ENCODE measurements at regions not wholly inside any gene's neighbourhood (a gene's known extent, or its start where the extent isn't known, plus 50 kb on each side); places are given as distances from the start of the nearest gene placed in this dataset.
"Not testable (repeated sequence)": the region's sequence is repeated elsewhere in the genome, so short reads cannot be mapped to it uniquely, and the experiment has no call there.

DNA sequence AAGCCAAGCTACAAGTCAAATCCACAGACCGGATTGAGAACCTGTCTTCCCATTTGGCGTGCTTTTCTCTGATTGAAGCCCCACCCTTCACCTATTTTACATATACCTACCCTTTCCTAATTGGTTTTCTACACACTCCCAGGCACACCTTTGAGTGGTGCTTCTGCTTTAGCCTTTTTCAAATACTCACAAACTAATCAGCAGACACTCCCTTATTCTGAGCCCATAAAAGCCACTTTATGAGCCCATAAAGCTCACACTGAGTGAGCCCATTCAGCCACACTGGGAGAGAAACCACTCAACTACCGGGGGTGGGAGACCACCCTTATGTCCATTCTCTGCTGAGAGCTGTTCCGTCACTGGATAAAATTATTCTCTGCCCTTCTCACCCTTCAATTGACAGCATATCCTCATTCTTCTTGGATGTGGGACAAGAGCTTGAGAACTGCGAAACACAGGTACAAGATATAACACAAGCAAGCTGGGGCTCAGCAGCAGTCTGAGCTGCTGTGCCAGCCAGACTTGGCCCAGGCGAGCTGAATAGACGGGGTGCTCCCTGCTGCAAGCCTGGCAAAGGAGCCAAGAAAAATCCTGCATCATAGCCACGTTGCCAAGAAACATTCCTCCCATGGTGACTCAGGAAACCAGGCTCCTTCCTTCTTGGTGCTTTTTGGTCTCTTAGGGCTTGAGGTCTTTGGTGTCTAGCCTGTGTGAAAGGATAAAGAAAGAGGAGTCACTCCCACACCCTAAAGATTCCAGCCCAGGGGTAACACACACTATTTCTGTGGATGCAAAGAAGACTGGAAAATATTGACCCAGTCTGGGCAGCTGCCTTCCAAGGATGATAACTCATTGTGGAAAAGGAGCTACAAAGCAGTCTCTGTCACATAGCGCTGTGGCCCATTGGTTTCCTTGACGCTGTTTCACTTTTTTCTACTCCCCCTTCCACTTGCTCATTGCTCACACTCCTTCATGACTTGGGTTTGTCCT, 609.7 kb downstream of the MCTP2 start:
- DNase-seq (ENCODE audit: low read depth in 2 of 2) = peak in 1 of 2 donors; percentile 66

DNA sequence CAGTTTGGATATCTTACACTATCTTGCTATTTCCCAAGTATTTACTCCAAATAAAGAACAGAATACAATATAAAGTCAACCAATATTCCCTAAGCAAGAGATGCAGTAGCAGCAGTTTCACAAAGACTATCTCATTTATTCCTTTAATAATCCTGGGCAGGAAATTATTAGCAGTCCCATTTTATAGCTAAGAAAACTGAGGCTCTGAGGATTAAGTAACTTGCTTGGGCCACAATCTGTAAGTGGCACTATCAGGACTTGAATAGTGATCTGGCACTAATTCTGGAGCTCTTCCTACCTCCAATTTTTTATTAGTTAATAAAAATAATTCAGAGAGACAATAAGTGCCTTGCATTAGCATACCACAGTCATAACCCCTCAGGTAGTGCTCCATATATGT, 611.7 kb downstream of the MCTP2 start:
- no peak for DNase-seq (ENCODE audit: low read depth in 2 of 2)

DNA sequence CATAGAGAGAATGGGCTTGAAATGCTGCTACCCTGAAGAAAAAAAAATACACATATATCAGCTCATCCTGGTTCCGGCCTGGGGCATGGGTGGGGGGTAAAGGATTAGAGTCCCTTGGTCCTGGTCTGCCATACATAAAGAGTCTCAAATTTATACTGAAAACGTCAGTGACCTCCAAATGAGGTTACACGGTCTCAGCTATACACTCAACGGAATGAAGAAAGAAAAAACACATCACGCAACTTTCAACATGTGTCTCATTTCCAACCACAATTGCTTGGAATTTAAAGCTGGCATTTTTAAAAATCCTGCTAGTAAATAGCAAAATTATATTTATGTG, 612.8 kb downstream of the MCTP2 start:
- DNase-seq (ENCODE audit: low read depth in 2 of 2) = no peak

DNA sequence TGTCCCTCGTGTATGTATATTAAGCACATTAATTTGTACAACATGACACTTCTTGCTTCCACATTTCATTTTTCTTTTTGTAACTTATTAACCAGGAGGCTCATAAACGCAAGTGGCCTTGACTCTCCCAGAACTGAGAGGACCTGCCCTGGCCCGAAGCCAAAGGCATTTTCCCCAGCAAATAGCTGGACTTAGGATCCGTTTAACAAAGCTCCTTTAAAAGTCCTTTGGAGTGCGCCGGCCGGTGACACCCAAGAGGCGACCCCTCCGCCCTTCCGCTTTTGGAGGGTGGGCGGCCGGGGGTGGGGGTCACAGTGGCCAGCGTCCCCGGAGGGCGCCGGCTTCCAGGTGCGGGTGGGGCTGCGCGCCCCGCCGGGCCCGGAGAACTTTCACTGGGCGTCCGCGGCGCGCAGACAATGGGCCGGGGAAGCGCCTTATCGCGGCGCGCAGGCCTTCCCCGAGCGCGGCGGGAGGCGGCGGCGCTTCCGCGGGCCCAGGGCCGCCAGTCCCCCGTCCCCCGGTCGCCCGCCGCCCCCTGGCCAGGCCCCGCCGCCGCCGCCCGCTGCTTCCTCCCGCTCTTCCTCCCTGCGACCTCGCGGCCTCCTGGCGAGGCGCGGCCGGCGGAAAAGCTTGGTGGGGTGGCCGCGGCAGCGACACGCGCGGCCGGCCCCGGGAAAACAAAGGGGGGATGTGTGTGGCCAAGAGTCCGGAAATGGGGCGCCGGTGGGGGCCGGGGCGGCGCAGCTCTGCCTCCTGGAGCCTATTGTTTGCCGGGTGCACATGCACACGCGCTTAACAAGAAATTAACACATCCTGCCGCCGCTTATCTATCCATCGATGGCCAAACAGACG, 613.4 kb downstream of the MCTP2 start:
- DNase-seq (ENCODE audit: low read depth in 2 of 2) = peak; percentile 91 to 99

DNA sequence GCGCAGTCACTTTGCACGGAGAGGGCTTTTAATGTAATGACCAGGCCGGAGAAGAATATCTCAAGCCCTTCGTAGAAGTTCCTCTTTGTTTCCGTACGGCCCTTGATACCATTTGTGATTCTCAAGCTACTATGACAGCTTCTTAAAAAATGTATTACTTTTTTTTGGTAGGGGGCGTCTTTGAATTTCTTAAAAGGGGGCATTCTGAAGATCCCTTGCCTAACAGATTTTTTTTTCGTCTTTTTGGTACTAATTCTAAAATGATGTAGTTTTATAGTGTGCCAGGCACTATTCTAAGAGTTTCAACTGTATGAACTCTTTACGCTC, 614.0 kb downstream of the MCTP2 start:
- no peak for DNase-seq (ENCODE audit: low read depth in 2 of 2)

DNA sequence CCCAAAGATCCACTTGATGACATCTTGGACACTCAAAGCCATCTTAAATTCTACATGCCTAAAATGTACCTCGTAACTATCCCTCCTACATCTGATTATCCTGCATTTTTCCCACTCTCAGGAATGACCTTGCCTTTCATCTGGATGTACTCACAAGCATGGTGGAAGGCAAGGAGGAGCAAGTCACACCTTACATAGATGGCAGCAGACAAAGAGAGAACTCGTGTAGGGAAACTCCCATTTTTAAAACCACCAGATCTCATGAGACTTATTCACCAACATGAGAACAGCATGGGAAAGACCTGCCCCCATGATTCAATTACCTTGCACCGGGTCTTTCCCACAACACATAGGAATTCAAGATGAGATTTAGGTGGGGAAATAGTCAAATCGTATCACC, 616.0 kb downstream of the MCTP2 start:
- DNase-seq (ENCODE audit: low read depth in 2 of 2) = no peak

DNA sequence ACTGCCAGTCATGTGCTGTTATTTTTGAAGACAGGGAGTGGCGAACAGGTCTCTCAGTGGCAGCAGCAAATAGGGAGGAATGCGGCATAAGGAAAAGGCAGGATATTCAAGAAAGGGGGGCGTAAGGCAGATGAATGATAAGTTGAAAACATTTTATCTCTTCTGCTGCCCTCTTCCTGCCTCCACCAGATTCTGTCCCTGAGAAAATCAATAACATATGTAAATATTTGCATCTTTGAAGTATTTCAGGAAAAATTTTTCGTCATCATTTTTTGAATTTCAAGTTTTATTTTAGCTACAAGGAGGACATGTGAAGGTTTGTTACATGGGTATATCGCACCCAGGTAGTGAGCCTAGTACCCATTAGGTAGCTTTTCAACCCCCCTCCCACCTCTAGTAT, 616.7 kb downstream of the MCTP2 start:
- no peak for DNase-seq (ENCODE audit: low read depth in 2 of 2)

DNA sequence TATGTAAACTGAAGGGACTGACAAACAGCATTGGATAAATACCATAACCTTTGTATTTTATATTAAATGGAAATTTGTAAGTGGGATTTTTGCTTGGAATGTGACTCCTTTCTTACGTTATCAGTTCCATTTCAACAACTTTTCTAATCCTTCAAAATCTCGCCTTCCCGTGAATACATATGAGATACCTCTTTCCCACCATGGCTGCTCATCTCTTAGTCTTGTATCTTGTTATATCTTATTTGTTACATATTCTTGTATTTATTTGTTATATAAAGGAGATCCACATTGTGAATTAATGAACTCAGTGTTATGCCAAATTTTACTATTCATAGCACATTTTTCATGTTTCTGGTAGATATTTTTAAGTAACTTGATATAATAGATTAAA, 623.7 kb downstream of the MCTP2 start:
- no peak for DNase-seq (ENCODE audit: low read depth in 2 of 2)

DNA sequence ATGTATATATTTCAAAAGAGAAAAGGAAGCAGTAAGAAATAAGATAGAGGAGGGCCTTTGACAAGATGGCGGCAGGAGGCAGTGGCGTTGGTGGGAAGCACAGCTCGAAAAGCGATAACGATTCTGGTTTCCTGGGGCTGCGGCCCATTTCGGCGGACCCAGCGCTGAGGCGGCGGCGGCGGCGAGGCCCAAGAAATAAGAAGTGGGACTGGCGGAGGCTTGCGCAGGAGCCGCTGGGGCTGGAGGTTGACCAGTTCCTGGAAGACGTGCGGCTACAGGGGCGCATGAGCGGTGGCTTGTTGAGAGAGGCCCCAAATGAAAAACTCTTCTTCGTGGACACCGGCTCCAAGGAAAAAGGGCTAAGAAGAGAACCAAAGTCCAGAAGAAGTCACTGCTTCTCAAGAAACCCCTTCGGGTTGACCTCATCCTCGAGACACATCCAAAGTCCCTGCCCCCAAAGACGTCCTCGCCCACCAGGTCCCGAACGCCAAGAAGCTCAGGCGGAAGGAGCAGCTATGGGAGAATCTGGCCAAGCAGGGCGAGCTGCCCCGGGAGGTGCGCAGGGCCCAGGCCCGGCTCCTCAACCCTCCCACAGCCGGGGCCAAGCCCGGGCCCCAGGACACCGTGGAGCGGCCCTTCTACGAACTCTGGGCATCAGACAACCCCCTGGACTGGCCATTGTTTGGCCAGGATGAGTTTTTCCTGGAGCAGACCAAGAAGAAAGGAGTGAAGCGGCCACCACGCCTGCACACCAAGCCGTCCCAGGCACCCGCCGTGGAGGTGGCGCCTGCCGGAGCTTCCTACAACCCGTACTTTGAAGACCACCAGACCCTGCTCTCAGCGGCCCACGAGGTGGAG, 624.3 kb downstream of the MCTP2 start:
- DNase-seq (ENCODE audit: low read depth in 2 of 2) = no peak

DNA sequence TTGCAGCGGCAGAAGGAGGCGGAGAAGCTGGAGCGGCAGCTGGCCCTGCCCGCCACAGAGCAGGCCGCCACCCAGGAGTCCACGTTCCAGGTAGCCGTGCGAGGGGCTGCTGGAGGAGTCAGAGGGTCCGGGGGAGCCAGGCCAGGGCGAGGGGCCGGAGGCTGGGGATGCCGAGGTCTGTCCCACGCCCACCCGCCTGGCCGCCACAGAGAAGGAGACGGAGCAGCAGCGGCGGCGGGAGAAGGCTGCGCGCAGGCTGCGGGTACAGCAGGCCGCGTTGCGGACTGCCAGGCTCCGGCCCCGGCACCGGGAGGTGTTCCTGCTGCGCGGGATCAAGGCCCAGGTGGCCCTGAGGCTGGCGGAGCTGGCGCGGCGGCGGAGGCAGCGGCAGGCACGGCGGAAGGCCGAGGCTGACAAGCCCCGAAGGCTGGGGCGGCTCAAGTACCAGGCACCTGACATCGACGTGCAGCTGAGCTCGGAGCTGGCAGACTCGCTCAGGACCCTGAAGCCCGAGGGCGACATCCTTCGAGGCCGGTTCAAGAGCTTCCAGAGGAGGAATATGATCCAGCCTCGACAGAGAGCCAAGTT, 625.0 kb downstream of the MCTP2 start:
- DNase-seq (ENCODE audit: low read depth in 2 of 2) = no peak

DNA sequence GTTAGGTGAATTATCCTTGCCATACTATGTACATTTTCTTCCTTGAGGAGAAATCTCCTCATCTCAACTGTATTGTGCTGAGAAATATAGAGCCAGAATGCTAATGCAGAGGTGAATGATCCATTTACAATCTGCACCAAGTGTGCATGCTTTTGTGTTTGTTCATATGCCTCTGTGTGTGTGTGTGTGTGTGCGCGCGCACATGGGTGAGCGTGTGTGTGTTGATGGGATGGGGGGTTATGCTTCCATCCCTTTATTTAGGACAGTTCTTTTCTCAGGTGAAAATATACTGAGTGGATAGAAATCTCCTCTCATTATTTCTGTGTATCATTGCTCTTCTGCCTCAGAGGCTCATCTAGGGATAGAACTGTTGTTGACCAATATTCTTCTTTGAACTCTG, 626.1 kb downstream of the MCTP2 start:
- no peak for DNase-seq (ENCODE audit: low read depth in 2 of 2)

DNA sequence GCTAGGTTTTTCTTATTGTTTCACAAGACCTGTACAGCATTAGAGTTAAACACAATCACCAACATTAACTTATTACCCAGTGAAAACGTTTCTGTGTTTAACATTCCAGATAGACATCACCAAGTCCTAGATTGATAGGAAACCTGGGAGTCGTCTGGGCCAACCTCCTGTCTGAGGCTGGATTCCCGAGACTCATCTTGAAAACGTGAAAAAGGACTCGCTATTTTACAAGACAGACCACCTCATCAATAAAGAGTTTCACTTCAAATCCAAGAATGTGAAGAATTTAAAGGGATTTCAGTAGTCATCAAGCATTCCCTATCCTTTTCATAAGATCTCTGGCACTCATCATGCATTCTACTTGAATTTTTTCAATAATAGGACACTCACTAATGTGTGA, 626.6 kb downstream of the MCTP2 start:
- no peak for DNase-seq (ENCODE audit: low read depth in 2 of 2)

DNA sequence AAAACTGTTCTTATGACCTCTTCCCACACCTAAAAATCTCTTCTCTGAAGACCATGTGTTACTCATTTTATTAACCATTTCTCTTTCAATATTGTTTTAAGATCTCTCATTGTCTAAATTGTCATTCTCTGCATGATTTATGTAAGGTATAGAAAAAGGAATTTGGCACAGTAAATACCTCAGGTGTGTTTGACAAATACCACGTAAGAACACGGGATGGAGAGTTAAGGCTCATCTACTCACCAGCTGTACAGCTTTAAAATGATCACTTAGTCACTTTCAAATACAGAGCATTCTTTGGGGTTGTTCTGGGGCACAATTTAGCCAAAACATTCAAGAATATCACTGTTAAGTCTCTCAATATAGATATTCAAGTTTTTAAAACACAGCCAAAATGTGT, 627.1 kb downstream of the MCTP2 start:
- DNase-seq (ENCODE audit: low read depth in 2 of 2) = no peak

DNA sequence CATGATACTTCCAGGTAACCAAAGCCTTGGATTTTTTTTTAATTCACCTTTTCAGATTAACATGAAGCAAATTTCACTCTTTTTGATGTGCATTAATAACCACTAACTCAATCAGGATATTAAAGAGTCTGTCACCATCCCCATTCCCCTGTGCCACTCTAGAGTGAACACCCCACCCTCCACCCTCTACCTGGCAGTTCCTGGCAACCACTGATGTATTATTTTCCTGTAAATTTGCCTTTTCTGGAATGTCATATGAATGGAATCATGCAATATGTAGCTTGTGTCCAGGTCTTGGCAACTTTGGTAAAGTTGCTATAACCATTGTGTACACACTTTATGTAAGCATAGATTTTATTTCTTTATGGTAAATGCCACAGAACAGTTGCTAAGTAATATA, 627.6 kb downstream of the MCTP2 start:
- DNase-seq (ENCODE audit: low read depth in 2 of 2) = no peak

DNA sequence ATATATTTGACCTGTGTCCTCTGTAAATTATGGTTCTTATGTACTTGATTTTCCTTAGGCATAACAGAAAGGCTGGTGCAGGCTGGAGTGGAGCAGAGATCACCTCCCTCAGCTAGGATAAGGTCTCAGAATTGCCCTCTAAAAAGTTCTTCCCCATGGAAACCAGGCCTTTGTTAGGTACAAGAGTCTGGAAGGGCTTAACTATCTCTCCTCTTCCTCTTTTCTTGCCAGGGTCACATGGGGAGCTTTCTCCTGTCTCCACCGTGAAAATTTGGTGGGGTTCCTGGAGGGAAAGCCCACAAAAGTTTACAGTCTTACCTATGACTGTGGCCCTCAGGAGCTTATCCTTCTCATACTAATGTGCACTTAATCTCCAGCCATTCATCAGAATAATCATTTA, 633.2 kb downstream of the MCTP2 start:
- DNase-seq (ENCODE audit: low read depth in 2 of 2) = no peak

DNA sequence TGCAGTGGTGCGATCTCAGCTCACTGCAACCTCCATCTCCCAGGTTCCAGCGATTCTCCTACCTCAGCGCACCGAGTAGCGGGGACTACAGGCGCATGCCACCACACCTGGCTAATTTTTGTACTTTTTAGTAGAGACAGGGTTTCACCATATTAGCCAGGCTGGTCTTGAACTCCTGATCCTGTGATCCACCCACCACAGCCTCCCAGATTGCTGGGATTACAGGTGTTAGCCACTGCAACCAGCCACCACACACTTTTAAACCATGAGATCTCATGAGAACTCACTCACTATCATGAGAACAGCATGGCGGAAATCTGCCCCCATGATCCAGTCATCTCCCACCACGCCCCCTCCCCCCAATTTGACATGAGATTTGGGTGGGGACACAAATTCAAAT, 636.9 kb downstream of the MCTP2 start:
- not testable (repeated sequence) for DNase-seq (ENCODE audit: low read depth in 2 of 2)

DNA sequence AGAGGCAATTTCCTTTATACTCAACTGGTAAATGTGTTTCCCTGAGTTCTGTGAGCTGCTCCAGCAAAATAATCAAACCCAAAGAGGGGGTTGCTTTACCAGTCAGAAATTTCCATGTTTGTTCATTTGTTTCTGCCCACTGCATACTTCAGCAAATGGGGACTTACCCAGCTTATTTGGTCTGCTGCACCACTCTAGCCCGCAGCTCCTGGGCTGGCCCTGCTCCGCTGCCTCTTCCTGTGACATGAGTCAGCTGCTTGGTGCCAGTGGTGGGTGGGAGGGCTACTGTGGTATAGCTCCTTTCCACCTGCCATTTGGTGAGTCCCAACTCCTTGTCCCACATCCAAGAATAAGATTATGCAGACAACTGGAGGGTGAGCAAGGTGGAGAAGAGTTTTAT, 644.2 kb downstream of the MCTP2 start:
- DNase-seq (ENCODE audit: low read depth in 2 of 2) = no peak

DNA sequence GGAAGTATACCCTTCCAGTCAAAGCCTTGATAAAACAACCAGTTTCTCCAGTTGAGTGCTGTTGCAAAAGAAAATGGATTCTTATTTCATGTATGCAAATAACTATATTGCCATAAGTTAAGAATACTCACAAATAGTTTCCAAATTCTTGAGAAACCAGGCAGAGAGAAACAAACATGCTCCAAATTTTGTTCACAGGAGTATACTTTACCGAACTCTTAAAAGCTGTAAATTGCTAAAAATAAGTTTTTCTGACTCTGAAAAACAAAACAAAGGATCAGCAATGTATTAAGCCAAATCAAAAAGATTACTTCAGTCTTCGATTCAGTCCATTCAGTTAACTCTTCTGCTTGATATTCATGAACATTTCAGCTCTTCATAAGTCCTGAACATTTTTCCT, 646.5 kb downstream of the MCTP2 start:
- peak in 1 of 2 donors; percentile 2 for DNase-seq (ENCODE audit: low read depth in 2 of 2)

DNA sequence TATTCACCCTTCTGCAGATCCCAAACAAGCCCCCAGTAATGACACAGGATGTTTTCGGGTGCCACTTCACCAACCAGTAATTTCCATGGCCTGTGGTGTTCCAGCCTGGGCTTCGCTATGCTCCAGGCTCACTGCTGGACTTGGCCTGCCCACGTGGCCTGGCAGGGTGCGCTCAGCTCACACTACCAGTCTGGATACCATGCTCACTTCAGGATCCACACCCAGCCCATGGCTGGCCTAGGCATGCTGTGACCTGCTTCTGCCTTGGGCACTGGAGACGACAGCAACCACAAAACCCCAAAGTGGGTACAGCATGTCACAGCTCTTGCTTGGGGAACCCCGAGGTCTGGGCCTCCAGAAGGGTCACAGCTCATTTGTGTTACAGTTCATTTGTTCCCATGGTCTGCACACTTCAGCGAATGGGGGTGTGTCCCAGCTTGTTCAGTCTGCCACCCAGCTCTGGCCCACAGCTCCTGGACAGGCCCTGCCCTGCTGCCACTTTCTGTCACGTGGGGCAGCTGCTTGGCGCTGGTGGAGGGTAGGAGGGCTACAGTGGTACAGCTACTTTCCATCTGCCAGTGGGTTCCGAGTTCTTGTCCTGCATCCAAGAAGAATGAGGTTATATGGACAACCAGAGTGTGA, 650.8 kb downstream of the MCTP2 start:
- DNase-seq (ENCODE audit: low read depth in 2 of 2) = no peak

DNA sequence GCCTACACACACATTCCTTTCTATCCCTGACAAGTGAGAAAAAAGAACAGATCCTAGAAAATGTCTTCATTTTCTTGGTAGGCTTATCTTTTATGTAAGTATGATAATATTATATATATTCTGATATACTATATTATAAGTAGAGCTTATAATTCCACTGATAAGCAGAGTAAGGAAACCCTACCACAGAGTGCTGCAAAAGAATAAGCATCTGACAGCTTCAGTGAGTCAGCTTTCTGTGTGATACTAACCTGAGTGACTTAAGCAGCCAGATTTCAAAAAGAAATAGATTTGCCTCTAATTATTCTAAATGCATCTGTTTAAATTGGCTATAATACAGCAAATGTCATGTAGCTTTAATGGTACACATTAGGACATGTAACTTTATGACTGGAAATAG, 656.0 kb downstream of the MCTP2 start:
- DNase-seq (ENCODE audit: low read depth in 2 of 2) = no peak

DNA sequence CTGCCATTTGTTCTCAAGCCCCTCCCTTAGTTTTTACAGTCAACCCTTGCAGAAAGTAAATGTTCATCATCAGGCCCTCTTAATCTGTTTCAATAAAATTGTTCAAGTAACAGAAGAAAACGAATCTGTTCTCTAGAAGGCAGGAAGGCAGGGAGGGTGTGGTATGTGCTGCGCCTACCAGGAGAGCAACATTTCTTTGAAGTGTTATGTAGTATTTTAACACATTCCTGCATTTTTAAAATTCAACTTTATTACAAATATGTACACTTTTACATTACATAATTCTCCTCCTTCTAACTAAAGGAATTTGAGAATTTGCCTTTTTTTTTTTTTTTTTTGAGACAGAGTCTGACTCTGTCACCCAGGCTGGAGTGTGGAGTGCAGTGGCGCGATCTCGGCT, 657.8 kb downstream of the MCTP2 start:
- no peak for DNase-seq (ENCODE audit: low read depth in 2 of 2)

Data from dermis microvascular lymphatic vessel endothelial cell (primary cell).